ENCODE measurements at regions not wholly inside any gene's neighbourhood (a gene's known extent, or its start where the extent isn't known, plus 50 kb on each side); places are given as distances from the start of the nearest gene placed in this dataset.

DNA sequence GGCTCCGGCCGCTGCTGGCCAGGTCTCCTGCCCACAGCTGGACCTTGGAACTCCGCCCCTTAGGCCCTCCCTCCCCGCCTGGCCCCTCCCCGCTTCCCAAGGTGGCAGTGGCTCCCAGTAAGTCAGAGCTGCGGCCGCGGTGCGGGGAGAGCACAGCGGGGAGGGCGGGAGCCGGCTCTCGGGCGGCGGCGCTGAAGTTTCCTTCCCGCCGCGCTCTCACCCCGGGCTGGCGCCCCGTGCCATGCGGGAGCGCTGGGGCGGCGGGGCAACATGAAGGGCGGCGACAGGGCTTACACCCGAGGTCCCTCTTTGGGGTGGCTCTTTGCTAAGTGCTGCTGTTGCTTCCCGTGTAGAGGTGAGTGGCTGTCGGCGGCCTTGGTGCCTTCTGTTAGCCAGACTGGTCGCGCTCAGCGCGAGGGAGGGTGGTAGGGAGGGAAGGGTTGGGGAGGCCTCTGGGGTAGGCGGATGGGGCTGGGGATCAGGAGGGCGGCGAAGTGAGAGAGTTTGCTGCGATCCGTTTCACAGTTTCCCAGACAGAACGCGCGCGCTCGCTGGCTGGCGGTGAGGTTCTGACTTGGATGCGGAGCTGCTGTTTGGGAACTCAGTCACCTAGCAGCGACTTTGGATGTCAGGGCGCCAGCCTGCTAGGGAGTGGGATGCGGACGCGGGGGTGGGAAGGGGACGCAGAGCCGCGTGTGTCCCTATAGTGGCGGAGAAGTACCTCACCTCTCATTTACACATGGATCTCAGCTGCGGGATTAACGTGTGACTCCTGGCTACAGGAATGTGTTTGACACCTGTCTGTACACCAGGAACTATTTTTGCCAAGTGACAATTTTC is 145.5 kb upstream of the UMPS start (continued):
- TF ChIP-seq, protein P1, sequence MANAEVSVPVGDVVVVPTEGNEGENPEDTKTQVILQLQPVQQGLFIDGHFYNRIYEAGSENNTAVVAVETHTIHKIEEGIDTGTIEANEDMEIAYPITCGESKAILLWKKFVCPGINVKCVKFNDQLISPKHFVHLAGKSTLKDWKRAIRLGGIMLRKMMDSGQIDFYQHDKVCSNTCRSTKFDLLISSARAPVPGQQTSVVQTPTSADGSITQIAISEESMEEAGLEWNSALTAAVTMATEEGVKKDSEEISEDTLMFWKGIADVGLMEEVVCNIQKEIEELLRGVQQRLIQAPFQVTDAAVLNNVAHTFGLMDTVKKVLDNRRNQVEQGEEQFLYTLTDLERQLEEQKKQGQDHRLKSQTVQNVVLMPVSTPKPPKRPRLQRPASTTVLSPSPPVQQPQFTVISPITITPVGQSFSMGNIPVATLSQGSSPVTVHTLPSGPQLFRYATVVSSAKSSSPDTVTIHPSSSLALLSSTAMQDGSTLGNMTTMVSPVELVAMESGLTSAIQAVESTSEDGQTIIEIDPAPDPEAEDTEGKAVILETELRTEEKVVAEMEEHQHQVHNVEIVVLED (CRISPR knock-in tag; IDR thresholded peaks at IDR 0.05; ENCODE audit: borderline replicate concordance), result 0 out of 2 replicates have a peak, but pooled peaks have one; percentile 13
- TF ChIP-seq CREB1 (IDR thresholded peaks at IDR 0.05) (no peak), CREB1 (CRISPR knock-in tag; IDR thresholded peaks at IDR 0.05) (no peak), KLF13 (CRISPR knock-in tag; IDR thresholded peaks at IDR 0.05) (no peak), XRCC5 (optimal IDR thresholded peaks at IDR 0.05; ENCODE audit: low read length) (no peak), SMC3 (IDR thresholded peaks at IDR 0.05; ENCODE audit: low read length) (no peak), ZNF3 (CRISPR knock-in tag; IDR thresholded peaks at IDR 0.05) (no peak), PAWR (CRISPR knock-in tag; IDR thresholded peaks at IDR 0.05; ENCODE audit: borderline replicate concordance) (no peak), ZNF143 (CRISPR knock-in tag; IDR thresholded peaks at IDR 0.05) (no peak), ZNF232 (CRISPR knock-in tag; IDR thresholded peaks at IDR 0.05; ENCODE audit: borderline replicate concordance) (no peak), ZNF34 (CRISPR knock-in tag; IDR thresholded peaks at IDR 0.05; ENCODE audit: borderline replicate concordance) (no peak), ZNF605 (CRISPR knock-in tag; IDR thresholded peaks at IDR 0.05) (peak; percentile 84), ATF7-NPFF (CRISPR knock-in tag; IDR thresholded peaks at IDR 0.05; ENCODE audit: low read depth) (peak; percentile 69), IKZF4 (CRISPR knock-in tag; IDR thresholded peaks at IDR 0.05; ENCODE audit: borderline replicate concordance, low read depth, not compliant biosample characterization) (no peak), KDM6A (CRISPR knock-in tag; IDR thresholded peaks at IDR 0.05; ENCODE audit: low read depth) (no peak), PITX1 (CRISPR knock-in tag; IDR thresholded peaks at IDR 0.05) (no peak; the same call in 1 of the 2 replicates)
- TF ChIP-seq, protein P2, sequence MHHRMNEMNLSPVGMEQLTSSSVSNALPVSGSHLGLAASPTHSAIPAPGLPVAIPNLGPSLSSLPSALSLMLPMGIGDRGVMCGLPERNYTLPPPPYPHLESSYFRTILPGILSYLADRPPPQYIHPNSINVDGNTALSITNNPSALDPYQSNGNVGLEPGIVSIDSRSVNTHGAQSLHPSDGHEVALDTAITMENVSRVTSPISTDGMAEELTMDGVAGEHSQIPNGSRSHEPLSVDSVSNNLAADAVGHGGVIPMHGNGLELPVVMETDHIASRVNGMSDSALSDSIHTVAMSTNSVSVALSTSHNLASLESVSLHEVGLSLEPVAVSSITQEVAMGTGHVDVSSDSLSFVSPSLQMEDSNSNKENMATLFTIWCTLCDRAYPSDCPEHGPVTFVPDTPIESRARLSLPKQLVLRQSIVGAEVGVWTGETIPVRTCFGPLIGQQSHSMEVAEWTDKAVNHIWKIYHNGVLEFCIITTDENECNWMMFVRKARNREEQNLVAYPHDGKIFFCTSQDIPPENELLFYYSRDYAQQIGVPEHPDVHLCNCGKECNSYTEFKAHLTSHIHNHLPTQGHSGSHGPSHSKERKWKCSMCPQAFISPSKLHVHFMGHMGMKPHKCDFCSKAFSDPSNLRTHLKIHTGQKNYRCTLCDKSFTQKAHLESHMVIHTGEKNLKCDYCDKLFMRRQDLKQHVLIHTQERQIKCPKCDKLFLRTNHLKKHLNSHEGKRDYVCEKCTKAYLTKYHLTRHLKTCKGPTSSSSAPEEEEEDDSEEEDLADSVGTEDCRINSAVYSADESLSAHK (CRISPR knock-in tag; IDR thresholded peaks at IDR 0.05; ENCODE audit: borderline replicate concordance), result no peak
- TF ChIP-seq, protein P3, sequence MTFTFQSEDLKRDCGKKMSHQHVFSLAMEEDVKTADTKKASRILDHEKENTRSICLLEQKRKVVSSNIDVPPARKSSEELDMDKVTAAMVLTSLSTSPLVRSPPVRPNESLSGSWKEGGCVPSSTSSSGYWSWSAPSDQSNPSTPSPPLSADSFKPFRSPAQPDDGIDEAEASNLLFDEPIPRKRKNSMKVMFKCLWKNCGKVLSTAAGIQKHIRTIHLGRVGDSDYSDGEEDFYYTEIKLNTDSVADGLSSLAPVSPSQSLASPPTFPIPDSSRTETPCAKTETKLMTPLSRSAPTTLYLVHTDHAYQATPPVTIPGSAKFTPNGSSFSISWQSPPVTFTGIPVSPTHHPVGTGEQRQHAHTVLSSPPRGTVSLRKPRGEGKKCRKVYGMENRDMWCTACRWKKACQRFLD (CRISPR knock-in tag; IDR thresholded peaks at IDR 0.05; ENCODE audit: borderline replicate concordance), result 0 out of 2 replicates have a peak, but pooled peaks have one; percentile 26
- TF ChIP-seq, protein P4, sequence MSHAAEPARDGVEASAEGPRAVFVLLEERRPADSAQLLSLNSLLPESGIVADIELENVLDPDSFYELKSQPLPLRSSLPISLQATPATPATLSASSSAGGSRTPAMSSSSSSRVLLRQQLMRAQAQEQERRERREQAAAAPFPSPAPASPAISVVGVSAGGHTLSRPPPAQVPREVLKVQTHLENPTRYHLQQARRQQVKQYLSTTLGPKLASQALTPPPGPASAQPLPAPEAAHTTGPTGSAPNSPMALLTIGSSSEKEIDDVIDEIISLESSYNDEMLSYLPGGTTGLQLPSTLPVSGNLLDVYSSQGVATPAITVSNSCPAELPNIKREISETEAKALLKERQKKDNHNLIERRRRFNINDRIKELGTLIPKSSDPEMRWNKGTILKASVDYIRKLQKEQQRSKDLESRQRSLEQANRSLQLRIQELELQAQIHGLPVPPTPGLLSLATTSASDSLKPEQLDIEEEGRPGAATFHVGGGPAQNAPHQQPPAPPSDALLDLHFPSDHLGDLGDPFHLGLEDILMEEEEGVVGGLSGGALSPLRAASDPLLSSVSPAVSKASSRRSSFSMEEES (CRISPR knock-in tag; IDR thresholded peaks at IDR 0.05), result no peak
- TF ChIP-seq, protein P5, sequence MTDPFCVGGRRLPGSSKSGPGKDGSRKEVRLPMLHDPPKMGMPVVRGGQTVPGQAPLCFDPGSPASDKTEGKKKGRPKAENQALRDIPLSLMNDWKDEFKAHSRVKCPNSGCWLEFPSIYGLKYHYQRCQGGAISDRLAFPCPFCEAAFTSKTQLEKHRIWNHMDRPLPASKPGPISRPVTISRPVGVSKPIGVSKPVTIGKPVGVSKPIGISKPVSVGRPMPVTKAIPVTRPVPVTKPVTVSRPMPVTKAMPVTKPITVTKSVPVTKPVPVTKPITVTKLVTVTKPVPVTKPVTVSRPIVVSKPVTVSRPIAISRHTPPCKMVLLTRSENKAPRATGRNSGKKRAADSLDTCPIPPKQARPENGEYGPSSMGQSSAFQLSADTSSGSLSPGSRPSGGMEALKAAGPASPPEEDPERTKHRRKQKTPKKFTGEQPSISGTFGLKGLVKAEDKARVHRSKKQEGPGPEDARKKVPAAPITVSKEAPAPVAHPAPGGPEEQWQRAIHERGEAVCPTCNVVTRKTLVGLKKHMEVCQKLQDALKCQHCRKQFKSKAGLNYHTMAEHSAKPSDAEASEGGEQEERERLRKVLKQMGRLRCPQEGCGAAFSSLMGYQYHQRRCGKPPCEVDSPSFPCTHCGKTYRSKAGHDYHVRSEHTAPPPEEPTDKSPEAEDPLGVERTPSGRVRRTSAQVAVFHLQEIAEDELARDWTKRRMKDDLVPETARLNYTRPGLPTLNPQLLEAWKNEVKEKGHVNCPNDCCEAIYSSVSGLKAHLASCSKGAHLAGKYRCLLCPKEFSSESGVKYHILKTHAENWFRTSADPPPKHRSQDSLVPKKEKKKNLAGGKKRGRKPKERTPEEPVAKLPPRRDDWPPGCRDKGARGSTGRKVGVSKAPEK (CRISPR knock-in tag; IDR thresholded peaks at IDR 0.05; ENCODE audit: borderline replicate concordance), result no peak

Measured in HepG2 (cell line).